H1 (cell line): ENCODE measurements at regions not wholly inside any gene's neighbourhood (a gene's known extent, or its start where the extent isn't known, plus 50 kb on each side); places are given as distances from the start of the nearest gene placed in this dataset.

ENCODE experiments used
- CTCF ChIA-PET: fragments of 300-600 bp; sonication (Branson Sonifier 250); formaldehyde crosslinking; loops from one replicate; lab custom pipeline; 2021; ENCODE audit not compliant: partially characterized antibody; lab: Charles Lee
- POLR2A ChIA-PET: fragments of 300-600 bp; sonication (Branson Sonifier 250); formaldehyde crosslinking; loops from one replicate; lab custom pipeline; 2021; ENCODE audit warnings: inconsistent platforms; ENCODE audit not compliant: partially characterized antibody; lab: Charles Lee
- DNase-seq, 2 experiments: peaks; one replicate each; pipeline versions ENCODE4 v3.0.0 to v3.0.0-alpha.2; 2010 to 2022; ENCODE audit warnings: low spot score in 2 of 2, low read depth in 1 of 2, mixed read lengths in 1 of 2
- FAIRE-seq: peaks from 2 replicates; lab custom pipeline; 2011; peaks lifted over from hg19 to GRCh38; lab: Jason Lieb, UNC
- H2AFZ ChIP-seq: 2 replicates; pipeline ENCODE4 v1.8.1; 2012; ENCODE audit warnings: low read length, inconsistent platforms
- H2AK5ac ChIP-seq: 2 replicates; pipeline ENCODE4 v1.6.1; 2013; ENCODE audit warnings: low read depth, low read length
- H2BK120ac ChIP-seq: replicated peaks from 2 replicates; pipeline ENCODE3; 2013; ENCODE audit warnings: low read depth, low read length, inconsistent platforms
- H2BK12ac ChIP-seq: 2 replicates; pipeline ENCODE4 v1.6.1; 2013; ENCODE audit warnings: low read depth, low read length
- H2BK15ac ChIP-seq: 2 replicates; pipeline ENCODE4 v1.6.1; 2013; ENCODE audit warnings: low read length
- H2BK20ac ChIP-seq: 2 replicates; pipeline ENCODE4 v1.6.1; 2013; ENCODE audit warnings: low read length
- H2BK5ac ChIP-seq: 2 replicates; pipeline ENCODE4 v1.6.1; 2013; ENCODE audit warnings: low read depth, low read length
- H3K14ac ChIP-seq: 2 replicates; pipeline ENCODE4 v1.6.1; 2013; ENCODE audit warnings: inconsistent platforms; ENCODE audit not compliant: insufficient read length
- H3K18ac ChIP-seq: 2 replicates; pipeline ENCODE4 v1.6.1; 2013; ENCODE audit warnings: low read length; ENCODE audit errors: extremely low read depth
- H3K23ac ChIP-seq: 2 replicates; pipeline ENCODE4 v1.6.1; 2013; ENCODE audit warnings: inconsistent platforms; ENCODE audit not compliant: insufficient read length
- H3K23me2 ChIP-seq: 2 replicates; pipeline ENCODE4 v1.6.1; 2013; ENCODE audit warnings: low read depth, low read length
- H3K27ac ChIP-seq: 2 replicates; pipeline ENCODE4 v1.6.1; 2011; ENCODE audit warnings: low read depth, low read length, inconsistent platforms
- H3K27me3 ChIP-seq, 4 experiments: replicated peaks in 1 of 4; 1 replicate in 1 of 4; 2 replicates in 3 of 4; pipeline versions ENCODE4 v1.6.1 to v1.8.1; 2011 to 2013; ENCODE audit warnings: low read length in 3 of 4, mild to moderate bottlenecking in 3 of 4, inconsistent platforms in 2 of 4, mixed read lengths in 2 of 4, moderate library complexity in 1 of 4; ENCODE audit not compliant: control insufficient read depth in 3 of 4, insufficient read depth in 3 of 4; ENCODE audit errors: extremely low read depth in 1 of 4
- H3K36me3 ChIP-seq, 4 experiments: 2 replicates each; pipeline versions ENCODE4 v1.6.1 to v1.8.1; 2011 to 2013; ENCODE audit warnings: mild to moderate bottlenecking in 4 of 4, low read length in 3 of 4, moderate library complexity in 2 of 4, control low read depth in 1 of 4, inconsistent platforms in 1 of 4; ENCODE audit not compliant: insufficient read depth in 4 of 4, control insufficient read depth in 2 of 4
- H3K4ac ChIP-seq: replicated peaks from 2 replicates; pipeline ENCODE3; 2013; ENCODE audit warnings: low read length, low read depth, mixed read lengths, inconsistent platforms; ENCODE audit not compliant: insufficient read length
- H3K4me1 ChIP-seq, 4 experiments: replicated peaks in 1 of 4; 1 replicate in 1 of 4; 2 replicates in 3 of 4; pipeline versions ENCODE4 v1.6.1 to v1.8.1; 2011 to 2013; ENCODE audit warnings: low read length in 3 of 4, inconsistent platforms in 2 of 4, mixed read lengths in 1 of 4; ENCODE audit not compliant: insufficient read depth in 4 of 4, control insufficient read depth in 3 of 4
- H3K4me2 ChIP-seq, 2 experiments: 2 replicates each; pipeline versions ENCODE4 v1.6.1 to v1.8.1; 2011 to 2013; ENCODE audit warnings: low read depth in 2 of 2, low read length in 2 of 2, control low read depth in 1 of 2, inconsistent platforms in 1 of 2, mild to moderate bottlenecking in 1 of 2; ENCODE audit not compliant: insufficient read depth in 1 of 2
- H3K4me3 ChIP-seq, 4 experiments: fragments of 200-600, 300-600 bp in 1 of 4; sonication (generic), shearing (Covaris generic), sonication (Bioruptor Twin) in 1 of 4; 2 replicates each; pipeline versions ENCODE4 v1.5.1 to v1.8.1; 2011 to 2016; ENCODE audit warnings: low read length in 4 of 4, low read depth in 3 of 4, control low read depth in 2 of 4, inconsistent platforms in 2 of 4, mild to moderate bottlenecking in 2 of 4, mixed read lengths in 1 of 4, moderate library complexity in 1 of 4; ENCODE audit not compliant: insufficient read depth in 2 of 4; ENCODE audit errors: extremely low read depth in 1 of 4
- H3K56ac ChIP-seq: replicated peaks from 2 replicates; pipeline ENCODE3; 2013; ENCODE audit warnings: low read depth, mild to moderate bottlenecking, mixed read lengths, low read length, inconsistent platforms; ENCODE audit not compliant: insufficient read length
- H3K79me1 ChIP-seq: 2 replicates; pipeline ENCODE4 v1.6.1; 2013; ENCODE audit warnings: low read depth, low read length, control low read depth
- H3K79me2 ChIP-seq, 2 experiments: 2 replicates each; pipeline versions ENCODE4 v1.6.1 to v1.8.1; 2012 to 2013; ENCODE audit warnings: low read length in 2 of 2, mild to moderate bottlenecking in 2 of 2, inconsistent platforms in 1 of 2; ENCODE audit not compliant: insufficient read depth in 2 of 2, control insufficient read depth in 1 of 2
- H3K9ac ChIP-seq, 4 experiments: replicated peaks in 1 of 4; 1 replicate in 1 of 4; 2 replicates in 3 of 4; pipeline versions ENCODE4 v1.6.1 to v1.8.1; 2011 to 2013; ENCODE audit warnings: low read depth in 3 of 4, low read length in 3 of 4, control low read depth in 2 of 4, mild to moderate bottlenecking in 2 of 4, moderate library complexity in 2 of 4, inconsistent platforms in 1 of 4; ENCODE audit errors: extremely low read depth in 1 of 4
- H3K9me3 ChIP-seq, 2 experiments: 2 replicates each; pipeline versions ENCODE4 v1.6.1 to v1.8.1; 2012 to 2013; ENCODE audit warnings: mild to moderate bottlenecking in 2 of 2, moderate library complexity in 2 of 2, control low read depth in 1 of 2, inconsistent platforms in 1 of 2, low read depth in 1 of 2, low read length in 1 of 2, mixed read lengths in 1 of 2; ENCODE audit not compliant: insufficient read depth in 2 of 2
- H4K20me1 ChIP-seq, 2 experiments: replicated peaks in 1 of 2; 2 replicates each; pipeline versions ENCODE3 to v1.8.1; 2011 to 2013; ENCODE audit warnings: inconsistent platforms in 2 of 2, low read length in 2 of 2, mild to moderate bottlenecking in 1 of 2; ENCODE audit not compliant: insufficient read depth in 2 of 2, control insufficient read depth in 1 of 2
- H4K5ac ChIP-seq: 2 replicates; pipeline ENCODE4 v1.6.1; 2013; ENCODE audit warnings: low read length, low read depth, mixed read lengths, inconsistent platforms; ENCODE audit not compliant: insufficient read length
- H4K8ac ChIP-seq: 2 replicates; pipeline ENCODE4 v1.8.0; 2013; ENCODE audit warnings: mild to moderate bottlenecking, moderate library complexity, low read length, inconsistent platforms; ENCODE audit not compliant: insufficient read depth; ENCODE audit errors: extremely low read depth
- H4K91ac ChIP-seq: replicated peaks from 2 replicates; pipeline ENCODE3; 2013; ENCODE audit warnings: low read length, mixed read lengths, inconsistent platforms; ENCODE audit not compliant: insufficient read length
- CBX5 ChIP-seq: fragments of 300-800, 300-1000 bp; sonication (generic); IDR thresholded peaks from 2 replicates; pipeline ENCODE4 v1.7.1; 2016; ENCODE audit warnings: antibody characterized with exemption, low read length, low read depth
- JUN ChIP-seq: IDR thresholded peaks from 2 replicates; pipeline ENCODE4 v1.6.1; 2011; ENCODE audit warnings: low read depth, mild to moderate bottlenecking, improper control_type of control experiment, low read length
- JUND ChIP-seq: IDR thresholded peaks from 2 replicates; pipeline ENCODE4 v1.6.1; 2011; ENCODE audit warnings: mild to moderate bottlenecking, improper control_type of control experiment, low read length
- POLR2AphosphoS5 ChIP-seq: IDR thresholded peaks from 2 replicates; pipeline ENCODE4 v1.6.1; 2011; ENCODE audit warnings: low read depth, low read length
- WGBS, 2 experiments: shearing (Covaris generic) in 1 of 2; methylation state at CpG; one replicate each; pipeline versions ENCODE4 v1.1.6 to v1.1.7; 2013 to 2015; ENCODE audit warnings: low lambda C conversion rate in 2 of 2, mixed read lengths in 2 of 2, inconsistent platforms in 1 of 2, low coverage in 1 of 2, missing lambda C conversion rate in 1 of 2; ENCODE audit not compliant: insufficient replicate concordance in 2 of 2, insufficient coverage in 1 of 2, insufficient read length in 1 of 2; ENCODE audit errors: extremely low coverage in 1 of 2, missing lambda C conversion rate in 1 of 2; 5-methylcytosine and 5-hydroxymethylcytosine counted together

DNA sequence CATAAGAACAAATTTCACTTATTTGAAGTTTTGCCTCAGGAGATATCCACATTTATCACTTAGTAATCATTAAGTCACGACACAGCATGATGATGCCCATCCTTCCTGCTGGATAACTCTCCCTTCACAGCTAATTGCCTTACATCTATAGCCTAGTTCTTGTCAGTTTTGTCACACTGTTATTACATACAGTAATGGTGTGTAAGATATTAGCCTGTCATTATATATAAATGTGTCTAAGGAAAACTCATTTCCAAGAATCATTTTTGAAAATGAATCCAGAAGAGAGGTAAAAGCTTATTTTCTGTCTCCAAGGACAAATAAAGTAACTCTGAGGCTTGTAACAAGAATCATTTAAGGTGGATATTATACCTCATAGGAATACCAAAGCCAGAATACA is 193.2 kb upstream of the ARID2 start:
- H3K4me1 ChIP-seq: peaks cover 0 to 4% (median 0%) of the 10 kb centered on the region in 4 experiments; a peak in 1 of 7 replicates
- H2BK15ac ChIP-seq: no peak overlapping the region
- H4K91ac ChIP-seq: no peak overlapping the region
- H3K4me3 ChIP-seq: no peak overlapping the region
- ChIA-PET CTCF (no interaction called here), POLR2A (no interaction called here)
- H4K5ac ChIP-seq: no peak overlapping the region
- H3K56ac ChIP-seq: no peak overlapping the region
- H3K9ac ChIP-seq: no peak overlapping the region
- H3K23me2 ChIP-seq: peaks cover 5% of the 10 kb centered on the region; the same call in 1 of the 2 replicates
- no peak overlapping the region for H4K8ac ChIP-seq
- no peak overlapping the region for H2BK120ac ChIP-seq
- no peak overlapping the region for H2BK12ac ChIP-seq
- no peak overlapping the region for H3K27ac ChIP-seq
- H3K18ac ChIP-seq: no peak overlapping the region
- H4K20me1 ChIP-seq: no peaks in the 10 kb centered on the region
- H3K79me1 ChIP-seq: no peaks in the 10 kb centered on the region
- H3K36me3 ChIP-seq: no peaks in the 10 kb centered on the region
- H3K23ac ChIP-seq: no peak overlapping the region
- no peak overlapping the region for H2AFZ ChIP-seq
- no peaks in the 10 kb centered on the region for H3K27me3 ChIP-seq
- FAIRE-seq: no peak
- H2AK5ac ChIP-seq: no peak overlapping the region
- no peaks in the 10 kb centered on the region for H3K79me2 ChIP-seq
- H2BK5ac ChIP-seq: no peak overlapping the region
- H3K4me2 ChIP-seq: no peak overlapping the region
- no peak for DNase-seq
- no peak overlapping the region for H3K14ac ChIP-seq
- H3K9me3 ChIP-seq: no peaks in the 10 kb centered on the region
- H3K4ac ChIP-seq: no peak overlapping the region
- no peak overlapping the region for H2BK20ac ChIP-seq
- 81% methylated on average over 1 of the region's 1 CpG; no CpG with 5 or more reads in 1 of the 2 experiments for WGBS, 2 experiments
- TF ChIP-seq CBX5 (no peak), POLR2AphosphoS5 (no peak), JUN (no peak), JUND (no peak)
